Body of pancreas (tissue), 4 donors: ENCODE measurements at regions not wholly inside any gene's neighbourhood (a gene's known extent, or its start where the extent isn't known, plus 50 kb on each side); places are given as distances from the start of the nearest gene placed in this dataset.

Source experiments
- CTCF ChIP-seq, 7 experiments: fragments of 450-650 bp in 4 of 7; fragments of 200-600 bp in 3 of 7; sonication (generic) in 3 of 7; IDR thresholded peaks; one replicate each; pipeline ENCODE4 v1.5.1; 2016 to 2019; ENCODE audit warnings: antibody characterized with exemption in 7 of 7
- POLR2A ChIP-seq, 3 donors: fragments of 450-650 bp; IDR thresholded peaks; one replicate each; pipeline ENCODE4 v1.6.1; 2016; ENCODE audit warnings: antibody characterized with exemption in 3 of 3, mild to moderate bottlenecking in 2 of 3

GRCh38 chr5:101062902-101063301 is 159.8 kb upstream of the ST8SIA4 start:
- TF ChIP-seq CTCF (IDR thresholded peaks at IDR 0.05) (no peak), POLR2A (IDR thresholded peaks at IDR 0.05) (no peak)
